ENCODE measurements at regions not wholly inside any gene's neighbourhood (a gene's known extent, or its start where the extent isn't known, plus 50 kb on each side); places are given as distances from the start of the nearest gene placed in this dataset.

GRCh38 chr6:15804164-15805154 lies 141.6 kb upstream of the DTNBP1 start:
- DNase-seq (ENCODE audit: low read depth in 1 of 2, low spot score in 1 of 2) (no peak), ATAC-seq (no peak), FAIRE-seq (no peak)
- H3K4me2 ChIP-seq, result no peak overlapping the region
- H3K4me1 ChIP-seq, result no peaks in the 10 kb centered on the region
- 55% methylated on average over 13 of the region's 13 CpGs for WGBS (ENCODE audit: missing lambda C conversion rate)
- CTCF ChIA-PET, result no interaction called here
- no peak overlapping the region for H3K4me3 ChIP-seq
- TF ChIP-seq NFE2L2 (conservative IDR thresholded peaks at IDR 0.05; ENCODE audit: low read length) (no peak), HOXA7 (CRISPR knock-in tag; IDR thresholded peaks at IDR 0.05) (no peak), FOXS1 (CRISPR knock-in tag; IDR thresholded peaks at IDR 0.05) (no peak), ATOH8 (CRISPR knock-in tag; IDR thresholded peaks at IDR 0.05; ENCODE audit: low read depth) (no peak), REST (IDR thresholded peaks at IDR 0.05) (no peak), JUNB (IDR thresholded peaks at IDR 0.05) (no peak), BCL3 (IDR thresholded peaks at IDR 0.05) (no peak), MYC (IDR thresholded peaks at IDR 0.05; ENCODE audit: borderline replicate concordance, low read length) (no peak), RFX5 (IDR thresholded peaks at IDR 0.05) (no peak), CHD2 (IDR thresholded peaks at IDR 0.05; ENCODE audit: low read length, partially characterized antibody) (no peak), MAX (IDR thresholded peaks at IDR 0.05) (no peak), HOXB13 (CRISPR knock-in tag; IDR thresholded peaks at IDR 0.05; ENCODE audit: low read depth) (no peak), ZC3H11A (IDR thresholded peaks at IDR 0.05) (no peak), CBX8 (IDR thresholded peaks at IDR 0.05) (no peak)
- no peaks in the 10 kb centered on the region for H3K9me3 ChIP-seq
- POLR2A ChIA-PET, result no interaction called here
- H3K27ac ChIP-seq, result no peak overlapping the region

GRCh38 chr6:15802466-15802865 lies 139.6 kb upstream of the DTNBP1 start:
- DNase-seq (ENCODE audit: low read depth in 1 of 2, low spot score in 1 of 2), result no peak
- CTCF ChIA-PET, result no interaction called here
- H3K4me2 ChIP-seq, result no peak overlapping the region
- WGBS (ENCODE audit: missing lambda C conversion rate), result 43% methylated on average over 5 of the region's 5 CpGs
- no peak overlapping the region for H3K27ac ChIP-seq
- H3K9me3 ChIP-seq, result no peaks in the 10 kb centered on the region
- H3K4me3 ChIP-seq, result no peak overlapping the region
- no peak for FAIRE-seq
- H3K4me1 ChIP-seq, result no peaks in the 10 kb centered on the region
- TF ChIP-seq CHD4 (IDR thresholded peaks at IDR 0.05; ENCODE audit: borderline replicate concordance) (no peak), CHD2 (IDR thresholded peaks at IDR 0.05; ENCODE audit: low read length, partially characterized antibody) (no peak), ZSCAN20 (CRISPR knock-in tag; IDR thresholded peaks at IDR 0.05) (no peak), ATOH8 (CRISPR knock-in tag; IDR thresholded peaks at IDR 0.05; ENCODE audit: low read depth) (no peak), POLR2AphosphoS2 (conservative IDR thresholded peaks at IDR 0.05; ENCODE audit: low read length) (no peak), JUNB (IDR thresholded peaks at IDR 0.05) (no peak), POLR2A (IDR thresholded peaks at IDR 0.05; ENCODE audit: low read length) (no peak), FOSL2 (IDR thresholded peaks at IDR 0.05) (no peak), FOSL2 (CRISPR knock-in tag; IDR thresholded peaks at IDR 0.05) (no peak), CEBPB (IDR thresholded peaks at IDR 0.05) (no peak), FOXS1 (CRISPR knock-in tag; IDR thresholded peaks at IDR 0.05) (no peak), CTCF (IDR thresholded peaks at IDR 0.05) (no peak), HES2 (IDR thresholded peaks at IDR 0.05) (no peak), NFE2L2 (conservative IDR thresholded peaks at IDR 0.05; ENCODE audit: low read length) (no peak), FOSB (CRISPR knock-in tag; IDR thresholded peaks at IDR 0.05) (no peak), KDM5A (IDR thresholded peaks at IDR 0.05) (no peak), ZFP36 (IDR thresholded peaks at IDR 0.05; ENCODE audit: borderline replicate concordance, partially characterized antibody) (no peak), HDAC2 (IDR thresholded peaks at IDR 0.05) (no peak), RNF2 (IDR thresholded peaks at IDR 0.05; ENCODE audit: borderline replicate concordance, low read depth) (no peak), HOXB13 (CRISPR knock-in tag; IDR thresholded peaks at IDR 0.05; ENCODE audit: low read depth) (no peak), MAZ (IDR thresholded peaks at IDR 0.05; ENCODE audit: borderline replicate concordance, low read depth, low read length) (no peak)
- ATAC-seq, result no peak
- POLR2A ChIA-PET, result no interaction called here

All from A549 (cell line).